NB4 (cell line): ENCODE measurements at regions not wholly inside any gene's neighbourhood (a gene's known extent, or its start where the extent isn't known, plus 50 kb on each side); places are given as distances from the start of the nearest gene placed in this dataset.

ENCODE experiments used
- CTCF ChIP-seq: IDR thresholded peaks from one replicate; pipeline ENCODE4 v1.5.1; 2012; ENCODE audit warnings: low read depth, low read length
- POLR2A ChIP-seq: IDR thresholded peaks from 2 replicates; pipeline ENCODE4 v1.6.1; 2011; ENCODE audit warnings: mild to moderate bottlenecking; ENCODE audit not compliant: insufficient read length; ENCODE audit errors: extremely low read depth

DNA sequence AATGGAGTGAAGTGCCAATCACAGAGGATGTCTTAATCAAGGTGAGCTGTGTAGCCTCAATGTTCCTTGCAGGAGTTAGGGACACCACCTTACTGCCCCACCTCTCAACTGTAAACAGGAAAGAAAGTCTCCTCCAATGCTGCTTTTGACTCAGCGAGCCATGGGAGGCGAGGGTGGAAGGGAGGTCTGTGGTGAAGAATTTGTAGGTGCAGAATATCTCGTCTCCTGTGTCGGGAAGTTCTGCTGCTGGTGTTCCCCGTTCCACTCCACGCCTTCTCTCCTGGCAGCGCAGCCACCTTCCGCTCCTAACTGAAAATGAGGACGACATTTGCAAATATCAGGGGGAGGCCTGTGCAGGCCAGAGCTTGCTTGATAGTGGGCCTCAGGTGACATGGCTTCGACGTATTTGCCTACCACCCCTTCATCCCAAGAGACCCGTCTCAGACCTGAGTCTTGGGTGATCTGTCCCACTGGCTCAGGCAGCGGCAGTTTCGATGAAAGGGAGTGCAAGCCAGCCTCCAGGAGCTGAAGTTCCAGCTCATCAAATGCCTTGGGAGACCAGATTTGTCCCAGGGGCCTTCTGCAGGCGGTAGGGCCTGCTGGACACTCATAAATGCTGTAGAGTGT is 368.3 kb upstream of the C1orf174 start:
- TF ChIP-seq CTCF (no peak), POLR2A (no peak)
